Fibroblast of villous mesenchyme (primary cell): ENCODE measurements at regions not wholly inside any gene's neighbourhood (a gene's known extent, or its start where the extent isn't known, plus 50 kb on each side); places are given as distances from the start of the nearest gene placed in this dataset.

Source experiments
- DNase-seq: peaks from one replicate; pipeline ENCODE4 v3.0.0-alpha.2; 2010; ENCODE audit warnings: low read depth
- H3K4me3 ChIP-seq: 2 replicates; pipeline ENCODE4 v1.5.1; 2011; ENCODE audit warnings: low read depth, mild to moderate bottlenecking, low read length
- TF ChIP-seq, protein P1 (sequence below): IDR thresholded peaks from 2 replicates; pipeline ENCODE4 v1.5.1; 2012; ENCODE audit warnings: low read depth, mild to moderate bottlenecking, low read length; ENCODE audit not compliant: insufficient read depth

DNA sequence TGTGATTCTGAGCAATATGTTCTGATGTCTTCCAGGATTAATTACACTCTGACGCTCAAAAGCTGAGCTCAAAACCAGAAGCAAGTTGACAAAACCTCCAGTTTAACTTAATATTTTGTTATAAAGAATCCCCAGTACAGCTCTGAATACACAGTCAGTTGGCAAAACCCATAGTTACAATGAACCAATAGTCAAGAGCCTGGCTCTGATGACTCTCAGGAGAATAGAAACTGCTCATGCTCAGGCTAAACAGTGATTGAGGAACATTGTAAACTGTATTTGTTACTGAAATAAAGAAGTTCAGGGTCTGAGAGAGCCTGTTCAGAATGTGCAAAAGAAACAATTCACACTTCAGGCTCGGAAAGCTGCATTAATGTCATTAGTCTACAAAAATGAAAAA lies 1565.9 kb downstream of the SUCLG1 start:
- no peak overlapping the region for H3K4me3 ChIP-seq
- TF ChIP-seq, protein P1, sequence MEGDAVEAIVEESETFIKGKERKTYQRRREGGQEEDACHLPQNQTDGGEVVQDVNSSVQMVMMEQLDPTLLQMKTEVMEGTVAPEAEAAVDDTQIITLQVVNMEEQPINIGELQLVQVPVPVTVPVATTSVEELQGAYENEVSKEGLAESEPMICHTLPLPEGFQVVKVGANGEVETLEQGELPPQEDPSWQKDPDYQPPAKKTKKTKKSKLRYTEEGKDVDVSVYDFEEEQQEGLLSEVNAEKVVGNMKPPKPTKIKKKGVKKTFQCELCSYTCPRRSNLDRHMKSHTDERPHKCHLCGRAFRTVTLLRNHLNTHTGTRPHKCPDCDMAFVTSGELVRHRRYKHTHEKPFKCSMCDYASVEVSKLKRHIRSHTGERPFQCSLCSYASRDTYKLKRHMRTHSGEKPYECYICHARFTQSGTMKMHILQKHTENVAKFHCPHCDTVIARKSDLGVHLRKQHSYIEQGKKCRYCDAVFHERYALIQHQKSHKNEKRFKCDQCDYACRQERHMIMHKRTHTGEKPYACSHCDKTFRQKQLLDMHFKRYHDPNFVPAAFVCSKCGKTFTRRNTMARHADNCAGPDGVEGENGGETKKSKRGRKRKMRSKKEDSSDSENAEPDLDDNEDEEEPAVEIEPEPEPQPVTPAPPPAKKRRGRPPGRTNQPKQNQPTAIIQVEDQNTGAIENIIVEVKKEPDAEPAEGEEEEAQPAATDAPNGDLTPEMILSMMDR, result no peak

DNA sequence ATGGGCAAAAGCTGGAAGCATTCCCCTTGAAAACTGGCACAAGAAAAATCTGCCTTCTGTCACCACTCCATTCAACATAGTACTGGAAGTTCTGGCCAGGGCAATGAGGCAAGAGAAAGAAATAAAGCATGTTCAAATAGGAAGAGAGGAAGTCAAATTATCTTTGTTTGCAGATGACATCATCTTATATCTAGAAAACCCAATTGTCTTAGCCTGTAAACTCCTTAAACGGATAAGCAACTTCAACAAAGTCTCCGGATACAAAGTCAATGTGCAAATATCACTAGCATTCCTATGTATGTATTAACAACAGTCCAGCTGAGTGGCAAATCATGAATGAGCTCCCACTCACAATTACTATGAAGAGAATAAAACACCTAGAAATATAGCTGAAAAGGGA lies 1579.3 kb downstream of the SUCLG1 start:
- TF ChIP-seq, protein P1, result no peak
- no peak for DNase-seq
- H3K4me3 ChIP-seq, result no peak overlapping the region

More for the DNA sequence above, 1565.9 kb downstream of the SUCLG1 start:
- no peak for DNase-seq

DNA sequence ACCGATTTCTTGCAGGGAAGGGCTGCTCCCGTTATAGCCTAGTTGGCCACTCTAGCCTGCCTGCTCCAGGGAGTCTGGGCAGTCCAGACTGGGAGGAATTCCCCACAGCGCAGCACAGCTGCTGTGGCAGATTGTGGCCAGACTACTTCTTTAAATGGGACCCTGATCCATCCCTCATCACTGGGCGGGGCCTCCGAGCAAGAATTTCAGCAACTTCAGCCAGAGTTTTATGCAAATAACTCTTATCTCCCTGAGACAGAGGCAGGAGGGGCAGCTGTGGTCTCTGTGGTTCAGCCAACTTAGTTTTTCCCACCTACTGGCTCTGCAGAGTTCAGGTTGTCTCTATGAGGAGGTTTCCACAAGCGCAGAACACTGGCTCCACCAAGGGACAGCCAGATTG lies 1583.2 kb downstream of the SUCLG1 start:
- no peak for DNase-seq
- TF ChIP-seq, protein P1, result no peak
- H3K4me3 ChIP-seq, result no peak overlapping the region

DNA sequence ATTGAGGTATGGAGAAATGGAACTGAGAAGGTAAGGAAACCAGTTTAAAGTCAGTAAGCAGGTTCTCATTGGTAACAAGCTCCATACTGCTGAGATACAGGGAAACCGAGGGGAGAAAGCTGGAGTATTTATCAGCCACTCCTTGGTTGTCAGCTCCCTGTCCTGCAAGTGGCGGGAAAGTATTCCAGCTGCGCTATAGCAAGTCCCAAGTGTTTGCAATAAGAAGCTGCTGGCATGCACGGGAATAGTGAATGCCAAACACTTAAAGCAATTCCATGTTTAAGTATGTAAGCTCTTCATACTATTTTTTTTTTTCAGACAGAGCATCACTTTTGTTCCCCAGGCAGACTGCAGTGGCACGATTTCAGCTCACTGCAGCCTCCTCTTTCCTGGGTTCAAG lies 1601.1 kb downstream of the SUCLG1 start:
- H3K4me3 ChIP-seq, result no peak overlapping the region
- DNase-seq, result no peak
- TF ChIP-seq, protein P1, result no peak

DNA sequence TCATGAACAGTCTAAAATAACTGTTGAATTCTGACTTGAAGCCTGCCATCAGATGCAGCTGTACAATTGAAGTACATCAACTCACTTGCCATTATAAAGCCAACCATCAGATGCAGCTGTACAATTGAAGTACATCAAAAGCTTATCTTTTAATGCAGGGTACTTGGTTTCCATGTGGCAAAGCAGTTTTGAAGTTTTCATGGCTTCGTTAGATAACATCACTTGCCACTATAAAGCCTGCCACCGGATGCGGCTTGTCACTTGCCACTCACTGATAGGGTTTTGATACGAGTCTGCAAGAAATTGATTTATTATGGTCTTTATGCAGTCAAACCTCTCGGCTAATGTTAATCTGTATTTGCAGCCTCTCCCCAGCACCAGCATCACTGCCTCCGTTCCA lies 1605.8 kb downstream of the SUCLG1 start:
- TF ChIP-seq, protein P1, result no peak
- no peak overlapping the region for H3K4me3 ChIP-seq
- DNase-seq, result no peak

DNA sequence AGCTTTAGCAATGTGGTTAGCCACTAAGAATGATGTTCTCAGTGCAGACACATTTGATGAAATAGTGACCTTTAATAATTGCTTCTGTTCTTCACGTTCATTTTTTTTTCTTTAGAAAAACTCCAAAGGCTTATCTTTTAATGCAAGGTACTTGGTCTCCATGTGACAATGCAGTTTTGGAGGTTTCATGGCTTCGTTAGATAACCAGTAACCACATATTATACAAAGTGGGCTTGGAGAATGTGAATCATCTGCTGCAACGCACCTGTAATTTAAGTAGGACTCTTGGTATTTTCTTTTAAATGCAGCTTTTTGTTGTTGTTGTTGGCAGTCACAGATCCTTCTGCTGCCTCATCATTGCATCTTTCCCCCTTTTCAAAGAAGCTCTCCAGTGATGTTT lies 1606.3 kb downstream of the SUCLG1 start:
- no peak overlapping the region for H3K4me3 ChIP-seq
- DNase-seq, result no peak
- TF ChIP-seq, protein P1, result no peak

DNA sequence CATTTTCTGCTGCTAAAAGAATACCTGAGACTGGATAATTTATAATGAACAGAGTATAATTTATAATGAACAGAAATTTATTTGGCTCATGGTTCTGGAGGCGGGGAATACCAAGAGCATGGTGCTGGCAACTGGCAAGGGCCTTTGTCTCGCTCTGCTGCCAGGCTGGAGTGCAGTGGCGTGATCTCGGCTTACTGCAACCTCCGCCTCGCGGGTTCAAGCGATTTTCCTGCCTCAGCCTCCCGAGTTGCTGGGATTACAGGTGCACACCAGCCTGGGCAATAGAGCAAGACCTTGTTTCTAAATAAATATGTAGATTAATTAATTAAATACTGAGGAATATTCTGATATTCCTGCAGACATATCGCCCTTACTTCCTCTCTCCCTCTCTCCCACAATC lies 1610.8 kb downstream of the SUCLG1 start:
- no peak for DNase-seq

More for the DNA sequence above, 1610.8 kb downstream of the SUCLG1 start:
- TF ChIP-seq, protein P1, result no peak
- no peak overlapping the region for H3K4me3 ChIP-seq
